Pons (tissue), 1 donor: ENCODE measurements at regions not wholly inside any gene's neighbourhood (a gene's known extent, or its start where the extent isn't known, plus 50 kb on each side); places are given as distances from the start of the nearest gene placed in this dataset.

ENCODE experiments used
- DNase-seq: peaks from one replicate; pipeline ENCODE4 v3.0.0-alpha.2; 2016; ENCODE audit warnings: low spot score

GRCh38 chr4:104677116-104677515, 182.4 kb upstream of the CXXC4 start:
- DNase-seq = no peak

- DNase-seq = no peak
Observed at GRCh38 chr4:104682311-104682710, 187.6 kb upstream of the CXXC4 start.

- DNase-seq = no peak
Observed at GRCh38 chr4:104693601-104694201, 199.0 kb upstream of the CXXC4 start.

GRCh38 chr4:104716584-104716983, 221.9 kb upstream of the CXXC4 start:
- no peak for DNase-seq

GRCh38 chr4:104719539-104720230, 225.0 kb upstream of the CXXC4 start:
- no peak for DNase-seq

GRCh38 chr4:104722467-104722866, 227.8 kb upstream of the CXXC4 start:
- no peak for DNase-seq

GRCh38 chr4:104726002-104726401, 231.3 kb upstream of the CXXC4 start:
- DNase-seq = no peak

- no peak for DNase-seq
Observed at GRCh38 chr4:104727643-104728042, 232.9 kb upstream of the CXXC4 start.

GRCh38 chr4:104728380-104729122, 233.9 kb upstream of the CXXC4 start:
- no peak for DNase-seq

- no peak for DNase-seq
Observed at GRCh38 chr4:104732766-104733165, 238.1 kb upstream of the CXXC4 start.

- no peak for DNase-seq
Observed at GRCh38 chr4:104735174-104735573, 240.5 kb upstream of the CXXC4 start.

- no peak for DNase-seq
Observed at GRCh38 chr4:104740161-104740560, 245.5 kb upstream of the CXXC4 start.

GRCh38 chr4:104743215-104743653, 248.5 kb upstream of the CXXC4 start:
- no peak for DNase-seq

GRCh38 chr4:104747635-104748034, 252.9 kb upstream of the CXXC4 start:
- DNase-seq = no peak

- DNase-seq = no peak
Observed at GRCh38 chr4:104749062-104749461, 254.4 kb upstream of the CXXC4 start.

- no peak for DNase-seq
Observed at GRCh38 chr4:104750008-104750407, 255.3 kb upstream of the CXXC4 start.

GRCh38 chr4:104751468-104751867, 256.8 kb upstream of the CXXC4 start:
- DNase-seq = no peak

GRCh38 chr4:104752337-104752736, 257.6 kb upstream of the CXXC4 start:
- DNase-seq = no peak

GRCh38 chr4:104756837-104757236, 262.1 kb upstream of the CXXC4 start:
- no peak for DNase-seq

GRCh38 chr4:104758574-104758973, 263.9 kb upstream of the CXXC4 start:
- DNase-seq = no peak

GRCh38 chr4:104763554-104764222, 269.0 kb upstream of the CXXC4 start:
- peak; percentile 11 for DNase-seq

GRCh38 chr4:104766676-104767075, 272.0 kb upstream of the CXXC4 start:
- no peak for DNase-seq

- no peak for DNase-seq
Observed at GRCh38 chr4:104772849-104773248, 278.2 kb upstream of the CXXC4 start.
